ENCODE measurements at regions not wholly inside any gene's neighbourhood (a gene's known extent, or its start where the extent isn't known, plus 50 kb on each side); places are given as distances from the start of the nearest gene placed in this dataset.

DNA sequence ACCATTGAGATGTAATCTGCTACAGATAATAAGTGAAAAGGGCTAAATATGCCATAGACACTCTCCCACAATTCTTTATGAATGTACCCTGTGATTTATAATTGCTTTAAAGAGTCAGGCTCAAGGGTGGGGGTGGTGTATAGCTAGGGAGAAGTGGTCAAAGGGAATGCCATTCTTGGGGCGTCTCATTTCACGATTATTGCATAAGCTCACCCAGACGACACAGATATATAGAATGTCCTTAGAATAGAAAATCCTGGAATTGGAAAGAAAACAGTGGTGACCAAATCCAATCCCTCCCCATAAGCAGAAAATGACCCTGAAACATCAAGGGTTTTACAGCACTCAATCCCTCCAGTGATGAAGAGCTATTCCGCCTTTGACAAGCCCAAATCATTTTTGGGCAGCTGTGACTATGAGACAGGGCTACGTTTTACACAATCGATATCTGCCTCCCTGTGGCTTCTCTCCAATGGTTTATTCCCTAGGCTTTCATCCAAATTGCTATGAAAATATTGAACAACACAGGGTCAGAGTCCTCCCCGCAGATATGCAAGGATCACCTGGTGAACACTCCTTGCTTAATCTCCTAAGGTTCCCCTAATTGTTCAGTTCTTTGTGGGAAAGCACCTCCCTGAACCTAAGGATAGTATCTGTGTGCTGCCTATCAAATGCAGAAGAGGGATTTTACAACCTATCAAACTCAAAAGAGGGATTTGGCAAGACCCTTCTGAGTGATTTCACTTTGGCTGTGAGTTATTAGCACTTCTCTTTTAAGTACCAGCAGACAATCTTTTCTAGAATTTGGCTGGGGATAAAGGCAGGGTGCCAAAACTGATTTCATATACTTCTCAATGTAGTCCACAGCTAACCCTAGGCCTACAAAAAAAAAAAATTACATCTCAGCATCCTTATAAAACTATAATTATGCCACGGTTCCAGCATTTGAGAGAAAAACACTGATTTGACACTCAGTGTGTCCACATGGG is 144.9 kb upstream of the CDH6 start:
- DNase-seq = peak; percentile 73

DNA sequence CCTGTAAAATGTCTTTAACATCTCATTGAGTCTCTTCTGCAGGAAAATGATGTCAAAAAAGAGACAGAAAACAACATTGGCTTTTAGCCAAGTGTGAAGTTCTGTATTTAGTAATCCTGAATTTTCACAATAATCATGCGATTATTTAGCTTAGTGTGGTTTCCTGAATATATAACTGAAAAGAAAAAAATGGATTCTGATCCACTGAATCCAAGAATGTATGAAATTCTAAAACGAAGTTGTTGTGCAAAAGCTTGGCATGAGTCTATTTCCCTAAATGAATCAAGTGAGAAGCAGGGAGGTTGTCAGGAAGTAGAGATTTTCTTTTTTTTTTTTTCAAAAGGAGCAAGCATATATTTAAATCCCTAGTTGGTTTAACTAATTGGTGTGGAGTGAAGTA is 145.9 kb upstream of the CDH6 start:
- no peak for DNase-seq

- no peak for DNase-seq
Observed at GRCh38 chr5:31047007-31047406, 146.5 kb upstream of the CDH6 start.

GRCh38 chr5:31036411-31036810 is 157.1 kb upstream of the CDH6 start:
- DNase-seq = no peak

GRCh38 chr5:31033295-31033694 is 160.2 kb upstream of the CDH6 start:
- DNase-seq = no peak

- no peak for DNase-seq
Observed at GRCh38 chr5:31029925-31030324, 163.6 kb upstream of the CDH6 start.

DNA sequence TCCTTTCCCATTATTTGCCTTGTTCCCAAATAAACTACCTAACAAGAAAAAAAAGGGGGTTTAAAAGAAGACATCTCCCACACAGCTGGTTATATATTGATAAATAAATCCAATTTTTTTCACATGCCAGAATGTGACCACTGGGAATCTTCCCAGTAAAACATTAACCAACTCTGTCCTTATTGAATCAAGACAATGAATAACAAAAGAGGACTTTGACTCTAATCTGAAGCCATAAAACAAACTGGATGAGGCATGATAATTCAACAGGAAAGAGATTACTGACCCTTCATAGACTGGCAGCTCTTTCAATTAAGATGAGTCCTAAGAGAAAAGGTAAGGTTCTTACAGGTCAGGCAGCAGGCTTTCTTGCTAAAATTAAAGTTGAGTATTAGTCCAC is 165.8 kb upstream of the CDH6 start:
- no peak for DNase-seq

DNA sequence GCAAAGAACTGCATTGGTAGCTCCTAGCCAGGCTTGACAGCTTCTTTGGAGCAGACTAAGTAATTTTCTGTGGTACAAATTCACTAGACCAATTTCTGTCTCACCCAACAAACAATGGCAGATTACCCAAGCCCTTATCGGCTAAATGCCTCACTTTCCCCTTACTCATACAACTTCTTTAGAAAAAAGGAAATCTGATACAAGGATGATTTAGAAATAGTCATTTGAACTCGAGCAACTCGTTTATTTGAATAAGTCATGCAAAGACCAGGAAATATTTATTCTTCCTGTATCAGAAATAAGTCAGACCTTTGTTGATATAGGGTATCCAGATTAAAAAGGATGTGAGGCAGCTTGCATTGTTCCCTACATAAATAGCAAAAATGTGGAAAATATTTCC is 170.4 kb upstream of the CDH6 start:
- DNase-seq = no peak

DNA sequence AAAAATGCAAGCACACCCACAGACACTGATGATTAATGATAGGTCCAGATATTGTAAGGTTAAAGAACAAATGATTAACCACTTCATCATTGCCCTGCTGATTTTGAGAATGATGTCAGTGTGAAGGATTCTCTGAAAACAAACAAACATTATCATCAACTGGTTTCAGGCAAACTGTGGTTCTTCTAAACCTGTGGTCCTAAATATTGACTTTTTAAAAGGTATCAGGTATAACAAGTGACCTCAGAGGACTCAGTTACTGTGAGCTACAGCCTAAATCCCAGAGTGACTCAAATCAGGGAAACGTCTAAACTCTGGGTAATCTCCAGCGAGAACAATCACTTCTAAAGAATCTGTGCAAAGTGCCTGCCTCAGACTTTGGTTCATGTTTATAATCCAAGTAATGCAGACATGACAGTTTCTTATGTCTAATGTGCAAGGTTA is 172.3 kb upstream of the CDH6 start:
- no peak for DNase-seq

- no peak for DNase-seq
Observed at GRCh38 chr5:31008231-31008630, 185.3 kb upstream of the CDH6 start.

GRCh38 chr5:31007672-31008071 is 185.8 kb upstream of the CDH6 start:
- DNase-seq = no peak

DNA sequence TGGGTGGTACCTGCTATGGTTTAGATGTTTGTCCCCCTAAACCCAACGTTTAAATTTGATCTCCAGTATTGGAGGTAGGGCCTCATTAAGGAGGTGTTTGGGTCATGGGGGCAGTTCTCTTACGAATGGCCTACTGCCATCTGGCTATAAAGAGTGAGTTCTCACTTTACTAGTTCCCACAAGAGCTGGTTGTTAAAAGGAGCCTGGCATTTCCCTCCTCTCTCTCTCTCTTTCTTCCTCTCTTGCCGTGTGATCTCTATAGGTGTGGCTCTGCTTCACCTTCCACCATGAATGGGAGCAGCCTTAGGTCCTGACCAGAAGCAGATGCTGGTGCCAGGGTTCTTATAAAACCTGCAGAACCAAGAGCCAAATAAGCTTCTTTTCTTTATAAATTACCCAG is 193.2 kb upstream of the CDH6 start:
- no peak for DNase-seq

DNA sequence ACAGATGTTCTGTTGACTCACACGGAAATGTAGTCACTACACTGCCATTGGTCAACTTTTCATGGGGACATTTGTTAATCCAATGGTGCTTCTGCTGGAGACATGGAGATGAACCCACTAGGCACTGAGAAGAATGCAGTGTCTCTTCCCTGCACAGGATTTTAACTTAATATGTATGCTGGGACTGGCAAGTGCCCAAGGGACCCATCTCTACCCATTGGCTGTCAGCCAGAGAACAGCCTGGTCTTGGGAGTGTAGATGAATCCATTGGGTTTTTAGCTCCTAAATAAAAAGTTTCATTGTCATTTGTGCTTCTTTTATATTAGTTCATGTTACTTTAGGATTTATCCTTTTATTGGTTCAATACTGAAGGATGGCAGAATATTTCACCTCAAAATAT is 195.8 kb upstream of the CDH6 start:
- DNase-seq = no peak

DNA sequence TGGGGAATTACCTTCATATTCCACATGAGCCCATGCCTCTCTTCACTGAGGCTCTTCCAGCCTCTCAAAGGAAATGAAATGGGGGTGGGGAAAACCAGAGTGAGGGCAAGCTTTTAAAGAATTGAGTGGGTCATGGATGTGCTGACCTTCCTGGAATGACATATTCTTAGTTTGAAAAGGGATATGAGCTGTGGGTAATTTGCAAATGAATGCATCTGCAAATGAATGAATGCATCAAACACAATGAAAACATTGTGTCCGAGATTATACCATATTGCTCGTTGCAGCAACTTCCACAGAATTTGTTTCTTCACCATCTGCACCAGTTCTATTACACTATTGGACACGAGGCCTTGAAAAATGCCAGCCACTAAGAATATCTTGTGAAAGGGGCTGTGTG is 198.6 kb upstream of the CDH6 start:
- DNase-seq = no peak

GRCh38 chr5:30994176-30994575 is 199.3 kb upstream of the CDH6 start:
- no peak for DNase-seq

- no peak for DNase-seq
Observed at GRCh38 chr5:30991462-30991861, 202.0 kb upstream of the CDH6 start.

GRCh38 chr5:30981576-30981975 is 211.9 kb upstream of the CDH6 start:
- DNase-seq = no peak

DNA sequence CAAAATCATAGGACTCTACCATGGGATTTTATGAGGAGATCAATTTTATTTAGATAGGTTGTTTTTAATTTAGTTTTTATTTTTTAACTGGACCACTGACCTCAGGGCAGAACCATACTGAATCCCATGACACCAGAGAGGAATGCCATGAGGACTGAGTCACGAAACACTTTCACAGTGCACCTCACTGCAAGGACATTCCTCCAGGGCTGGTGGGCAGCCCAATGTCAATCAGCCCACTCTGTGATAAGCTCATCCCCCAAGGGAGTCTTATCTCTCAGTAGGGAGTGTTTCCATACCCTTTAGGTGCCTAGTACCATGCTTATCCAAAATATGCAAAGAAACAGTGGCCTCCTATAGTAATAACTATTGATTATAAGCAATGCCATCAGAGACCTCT is 224.5 kb upstream of the CDH6 start:
- DNase-seq = no peak

GRCh38 chr5:30960036-30960435 is 233.4 kb upstream of the CDH6 start:
- DNase-seq = no peak

- no peak for DNase-seq
Observed at GRCh38 chr5:30959238-30959637, 234.2 kb upstream of the CDH6 start.

DNA sequence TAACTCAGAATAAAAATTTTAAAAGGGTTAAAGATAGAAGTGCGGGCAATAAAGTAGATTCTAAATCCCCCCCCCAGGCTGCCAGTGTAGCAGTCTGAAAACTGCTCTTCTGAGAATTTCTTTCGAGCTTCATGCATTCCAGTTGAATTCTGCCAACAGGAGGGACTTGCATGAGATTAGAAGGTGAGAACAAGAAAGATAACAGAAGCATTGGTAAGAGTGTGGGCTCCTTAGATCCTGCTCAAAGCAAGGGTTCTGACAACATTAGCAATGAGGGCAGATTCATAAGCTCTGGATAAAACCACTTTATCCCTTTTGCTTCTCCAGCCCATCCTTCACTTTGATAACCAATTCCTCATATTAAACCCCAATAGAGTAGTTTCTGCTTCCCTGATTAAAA is 235.9 kb upstream of the CDH6 start:
- DNase-seq = no peak

GRCh38 chr5:30956251-30956650 is 237.2 kb upstream of the CDH6 start:
- DNase-seq = no peak

DNA sequence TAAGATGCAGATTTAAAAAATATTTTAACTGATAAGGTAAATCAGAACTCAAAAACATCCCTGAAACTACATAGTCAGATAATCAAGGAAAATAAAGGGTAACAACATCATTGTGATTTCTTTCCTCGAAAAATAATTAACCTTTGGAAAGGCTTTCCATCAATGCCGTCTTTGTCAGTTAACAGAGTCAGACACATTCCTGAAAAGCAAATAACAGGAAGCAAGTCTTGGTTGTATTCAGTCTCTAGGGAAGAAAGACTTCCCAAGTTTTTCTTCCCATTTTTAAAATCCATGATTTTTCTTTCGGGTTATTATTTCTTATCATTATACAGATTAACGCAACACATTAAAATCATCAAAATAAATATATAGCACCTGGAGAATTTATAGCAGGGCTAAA is 256.4 kb upstream of the CDH6 start:
- no peak for DNase-seq

DNA sequence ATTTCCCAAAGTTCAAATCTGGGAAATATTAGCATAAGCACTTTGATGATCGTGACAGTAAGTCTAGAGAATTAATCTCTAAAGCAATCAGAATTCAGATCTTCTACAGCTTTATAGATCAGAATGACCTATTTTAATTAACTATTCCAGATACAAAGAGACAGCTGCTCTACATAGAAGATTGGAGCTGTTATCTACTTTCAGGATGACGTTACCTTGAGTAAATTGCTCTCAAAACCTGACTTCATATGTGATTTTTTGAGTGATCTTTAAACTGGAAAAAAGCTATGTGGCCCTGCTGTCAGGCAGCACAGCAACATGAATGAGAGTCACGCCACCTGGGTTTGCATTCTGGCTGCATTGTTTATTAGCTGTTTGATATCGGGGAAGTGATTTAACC is 259.9 kb upstream of the CDH6 start:
- no peak for DNase-seq

Measured in NCI-H446 treated with DMSO at 0.1 percent for 48 hours (cell line).